Gastroesophageal sphincter (tissue), 4 donors: ENCODE measurements at regions not wholly inside any gene's neighbourhood (a gene's known extent, or its start where the extent isn't known, plus 50 kb on each side); places are given as distances from the start of the nearest gene placed in this dataset.
"Not testable (repeated sequence)": the region's sequence is repeated elsewhere in the genome, so short reads cannot be mapped to it uniquely, and the experiment has no call there.

Experiments
- ATAC-seq: fragments of 150-250 bp; one replicate; pipeline ENCODE4 v1.9.1; 2016; ENCODE audit warnings: mild to moderate bottlenecking, moderate library complexity
- H3K27ac ChIP-seq, 4 donors: fragments of 200-600 bp; sonication (generic) in 3 of 4; 1 replicate in 3 of 4; 2 replicates in 1 of 4; pipeline ENCODE4 v1.5.1; 2016 to 2019
- H3K27me3 ChIP-seq: fragments of 200-600 bp; sonication (generic); one replicate; pipeline ENCODE4 v1.5.1; 2019
- H3K36me3 ChIP-seq, 2 donors: fragments of 200-600 bp; sonication (generic); one replicate each; pipeline ENCODE4 v1.5.1; 2019; ENCODE audit warnings: control low read depth in 1 of 2
- H3K4me1 ChIP-seq, 3 donors: fragments of 200-600 bp; sonication (generic); 1 replicate in 2 of 3; 2 replicates in 1 of 3; pipeline ENCODE4 v1.5.1; 2016 to 2019; ENCODE audit warnings: control low read depth in 2 of 3
- H3K4me3 ChIP-seq, 2 donors: fragments of 200-600 bp; sonication (generic); one replicate each; pipeline ENCODE4 v1.5.1; 2019; ENCODE audit warnings: mild to moderate bottlenecking in 1 of 2, moderate library complexity in 1 of 2
- H3K9me3 ChIP-seq, 3 donors: fragments of 200-600 bp; sonication (generic); one replicate each; pipeline ENCODE4 v1.5.1; 2017 to 2019; ENCODE audit warnings: control low read depth in 2 of 3
- EP300 ChIP-seq: sonication (generic); formaldehyde crosslinking; IDR thresholded peaks from one replicate; pipeline ENCODE4 v1.6.1; 2017; ENCODE audit warnings: antibody characterized with exemption, mild to moderate bottlenecking
- POLR2A ChIP-seq, 2 donors: fragments of 450-650 bp; IDR thresholded peaks; one replicate each; pipeline ENCODE4 v1.6.1; 2017; ENCODE audit warnings: antibody characterized with exemption in 2 of 2, mild to moderate bottlenecking in 2 of 2, moderate library complexity in 1 of 2
- POLR2AphosphoS5 ChIP-seq: sonication (generic); formaldehyde crosslinking; IDR thresholded peaks from one replicate; pipeline ENCODE4 v1.6.1; 2017; ENCODE audit warnings: antibody characterized with exemption
- WGBS, 2 donors: methylation state at CpG; one replicate each; pipeline ENCODE4 v1.1.5; 2018; ENCODE audit warnings: low coverage in 1 of 2; 5-methylcytosine and 5-hydroxymethylcytosine counted together
- TF ChIP-seq, protein P1 (sequence below), 4 experiments: fragments of 200-600 bp in 2 of 4; fragments of 450-650 bp in 2 of 4; sonication (generic) in 1 of 4; IDR thresholded peaks; one replicate each; pipeline ENCODE4 v1.5.1; 2017 to 2019; ENCODE audit warnings: antibody characterized with exemption in 4 of 4, mild to moderate bottlenecking in 2 of 4, moderate library complexity in 2 of 4

DNA sequence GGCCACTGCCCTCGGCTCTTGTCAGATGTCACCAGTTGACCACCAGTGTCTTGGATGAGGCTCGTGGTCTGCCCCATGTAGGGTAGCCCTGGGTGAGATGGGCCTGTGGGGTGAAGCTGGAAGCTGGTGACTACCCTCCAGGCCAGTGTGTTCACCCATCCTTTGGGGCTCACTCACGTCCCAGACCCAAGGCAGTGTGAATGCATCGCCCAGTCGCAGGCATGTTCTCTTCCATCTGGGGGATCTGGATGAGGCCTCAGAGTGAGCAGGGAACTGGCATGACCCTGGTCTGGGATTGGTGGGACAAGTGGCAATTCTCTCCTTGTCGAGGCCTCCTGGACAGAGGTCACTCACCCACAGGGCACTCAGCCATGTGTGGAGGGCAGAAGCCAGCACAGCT, 120.1 kb upstream of the PHACTR3 start:
- TF ChIP-seq POLR2A (IDR thresholded peaks at IDR 0.05): no peak
- TF ChIP-seq, protein P1, sequence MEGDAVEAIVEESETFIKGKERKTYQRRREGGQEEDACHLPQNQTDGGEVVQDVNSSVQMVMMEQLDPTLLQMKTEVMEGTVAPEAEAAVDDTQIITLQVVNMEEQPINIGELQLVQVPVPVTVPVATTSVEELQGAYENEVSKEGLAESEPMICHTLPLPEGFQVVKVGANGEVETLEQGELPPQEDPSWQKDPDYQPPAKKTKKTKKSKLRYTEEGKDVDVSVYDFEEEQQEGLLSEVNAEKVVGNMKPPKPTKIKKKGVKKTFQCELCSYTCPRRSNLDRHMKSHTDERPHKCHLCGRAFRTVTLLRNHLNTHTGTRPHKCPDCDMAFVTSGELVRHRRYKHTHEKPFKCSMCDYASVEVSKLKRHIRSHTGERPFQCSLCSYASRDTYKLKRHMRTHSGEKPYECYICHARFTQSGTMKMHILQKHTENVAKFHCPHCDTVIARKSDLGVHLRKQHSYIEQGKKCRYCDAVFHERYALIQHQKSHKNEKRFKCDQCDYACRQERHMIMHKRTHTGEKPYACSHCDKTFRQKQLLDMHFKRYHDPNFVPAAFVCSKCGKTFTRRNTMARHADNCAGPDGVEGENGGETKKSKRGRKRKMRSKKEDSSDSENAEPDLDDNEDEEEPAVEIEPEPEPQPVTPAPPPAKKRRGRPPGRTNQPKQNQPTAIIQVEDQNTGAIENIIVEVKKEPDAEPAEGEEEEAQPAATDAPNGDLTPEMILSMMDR (IDR thresholded peaks at IDR 0.05): no peak
- no peak for TF ChIP-seq POLR2AphosphoS5
- TF ChIP-seq EP300: no peak
- no peaks in the 10 kb centered on the region for H3K36me3 ChIP-seq
- ATAC-seq: no peak

DNA sequence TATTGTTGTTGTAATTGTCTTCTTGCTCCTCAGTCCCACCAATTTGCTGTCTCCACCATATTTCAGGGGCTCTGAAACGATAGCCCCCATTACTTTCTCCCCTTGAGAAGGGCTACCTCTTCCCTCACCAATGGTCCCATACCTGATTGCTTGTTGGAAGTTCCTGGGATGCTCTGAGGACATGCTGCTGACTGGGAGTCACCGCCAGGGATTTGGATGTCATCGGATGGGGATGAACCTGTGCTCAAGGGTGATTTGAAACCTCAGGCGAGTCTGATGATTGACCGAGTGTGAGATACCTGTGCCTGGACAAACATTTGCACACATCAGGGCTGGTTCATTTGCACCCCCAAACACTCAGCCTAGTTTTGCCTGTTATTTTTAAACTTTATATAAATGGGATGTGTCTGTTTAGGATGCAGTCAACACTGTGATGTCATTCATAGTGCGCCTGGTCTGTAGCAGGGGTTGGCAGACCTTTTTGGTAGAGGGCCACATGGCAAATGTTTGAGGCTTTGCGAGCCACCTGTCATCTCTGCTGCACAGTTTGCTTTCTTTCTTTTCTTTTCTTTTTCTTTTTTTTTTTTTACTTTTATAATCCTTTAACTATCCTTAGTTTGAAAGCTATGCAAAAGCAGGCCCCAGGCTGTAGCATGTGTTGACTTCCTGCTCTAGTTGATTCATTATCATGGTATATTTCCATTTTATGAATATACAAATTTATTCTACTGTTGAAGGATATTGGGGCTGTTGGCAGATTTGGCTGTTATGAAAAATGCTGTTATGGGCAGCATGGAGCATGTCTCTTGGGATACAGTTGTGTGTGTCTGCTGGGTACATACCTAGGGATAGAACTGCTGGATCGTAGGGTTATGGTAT, 118.5 kb upstream of the PHACTR3 start:
- TF ChIP-seq, protein P1 (IDR thresholded peaks at IDR 0.05): no peak
- TF ChIP-seq EP300 (no peak), POLR2A (IDR thresholded peaks at IDR 0.05) (no peak), POLR2AphosphoS5 (no peak)
- ATAC-seq: no peak
- WGBS, 2 donors: 84 to 93% methylated on average over 5 to 8 of the region's 8 CpGs

More for the DNA sequence above, 120.1 kb upstream of the PHACTR3 start:
- WGBS, 2 donors: 69 to 75% methylated on average over 2 to 4 of the region's 6 CpGs
- H3K4me3 ChIP-seq: no peak overlapping the region
- no peaks in the 10 kb centered on the region for H3K4me1 ChIP-seq
- no peaks in the 10 kb centered on the region for H3K9me3 ChIP-seq
- H3K27me3 ChIP-seq: peaks cover 39% of the 10 kb centered on the region
- no peak overlapping the region for H3K27ac ChIP-seq

DNA sequence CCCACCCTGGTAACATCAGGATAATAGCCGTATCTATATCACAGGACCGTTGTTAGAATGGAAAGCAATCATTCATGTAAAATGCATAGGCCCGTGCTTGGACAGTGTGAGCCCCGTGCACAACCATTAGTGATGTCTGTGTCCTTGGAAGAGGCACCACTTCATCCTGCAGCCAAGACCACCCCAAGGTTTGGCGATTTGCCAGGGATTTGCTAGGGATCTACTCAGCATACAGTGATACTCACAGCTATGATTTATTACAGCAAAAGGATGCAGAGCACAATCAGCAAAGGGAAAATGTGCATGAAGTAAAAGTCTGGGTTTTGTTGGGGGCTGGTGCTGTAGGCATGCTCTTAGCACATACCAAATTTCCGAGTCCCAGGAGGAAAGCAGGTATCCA, 115.9 kb upstream of the PHACTR3 start:
- not testable (repeated sequence) for H3K36me3 ChIP-seq, H3K4me1 ChIP-seq, ATAC-seq, H3K4me3 ChIP-seq, H3K27ac ChIP-seq, H3K9me3 ChIP-seq
- H3K27me3 ChIP-seq: peaks cover 37% of the 10 kb centered on the region
- WGBS, 2 donors: 50 to 100% methylated on average over 1 of the region's 6 CpGs

More for the DNA sequence above, 118.5 kb upstream of the PHACTR3 start:
- no peak overlapping the region for H3K27ac ChIP-seq
- H3K27me3 ChIP-seq: peaks cover 40% of the 10 kb centered on the region
- H3K9me3 ChIP-seq: no peaks in the 10 kb centered on the region
- no peaks in the 10 kb centered on the region for H3K4me1 ChIP-seq
- no peak overlapping the region for H3K4me3 ChIP-seq
- H3K36me3 ChIP-seq: no peaks in the 10 kb centered on the region

DNA sequence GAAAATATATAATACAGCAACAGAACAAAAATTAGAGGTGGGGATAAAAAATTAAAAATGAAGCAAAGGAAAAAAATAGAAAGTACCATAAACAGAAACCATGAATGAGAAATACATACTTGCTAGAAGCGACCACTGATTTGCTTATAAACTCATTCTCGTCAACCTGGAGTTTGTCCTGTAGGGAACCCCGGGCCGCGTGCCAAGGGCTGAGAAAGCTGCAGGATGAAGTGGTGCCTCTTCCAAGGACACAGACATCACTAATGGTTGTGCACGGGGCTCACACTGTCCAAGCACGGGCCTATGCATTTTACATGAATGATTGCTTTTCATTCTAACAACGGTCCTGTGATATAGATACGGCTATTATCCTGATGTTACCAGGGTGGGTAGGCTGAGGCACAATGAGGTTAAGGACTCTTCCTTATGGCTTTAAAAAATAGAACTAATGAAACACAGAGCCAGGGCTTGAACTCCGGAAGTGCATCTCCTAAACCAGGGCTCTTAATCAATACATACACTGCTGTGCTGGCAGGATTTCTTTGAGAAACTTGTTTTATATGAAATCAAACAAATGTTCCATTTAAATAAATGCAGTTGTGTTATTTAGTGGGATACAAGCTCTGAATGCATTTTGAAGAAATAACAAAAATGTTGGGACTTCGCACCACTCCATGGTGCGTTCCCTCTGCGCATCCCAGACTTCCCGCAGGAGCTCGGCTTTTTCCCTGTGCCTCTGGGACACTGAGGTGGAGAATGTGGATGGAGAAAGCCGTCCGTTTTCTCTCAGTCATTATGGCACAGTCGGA, 113.9 kb upstream of the PHACTR3 start:
- H3K4me3 ChIP-seq, H3K36me3 ChIP-seq, H3K9me3 ChIP-seq, ATAC-seq, H3K4me1 ChIP-seq, H3K27ac ChIP-seq: not testable (repeated sequence)
- peaks cover 56% of the 10 kb centered on the region for H3K27me3 ChIP-seq
- 52 to 63% methylated on average over 12 to 15 of the region's 18 CpGs for WGBS, 2 donors

DNA sequence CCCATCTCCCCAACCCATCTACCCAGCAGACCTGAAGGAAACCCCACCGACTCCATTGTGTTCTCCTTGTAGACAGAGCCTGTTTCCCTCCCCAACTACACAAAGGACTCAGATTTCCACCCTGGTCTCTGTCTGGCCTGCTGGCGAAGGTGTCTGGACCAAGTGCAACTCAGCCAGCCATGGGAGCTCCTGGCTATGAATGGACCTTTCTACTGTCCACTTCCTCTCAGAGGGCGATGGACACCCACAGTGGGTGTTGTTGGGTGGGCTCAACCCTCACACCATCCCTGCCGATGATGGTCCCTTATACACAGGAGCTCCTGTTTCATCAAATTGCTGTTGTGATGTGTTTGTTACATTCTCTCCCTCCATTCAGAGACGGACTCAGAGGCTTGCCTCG, 112.5 kb upstream of the PHACTR3 start:
- WGBS, 2 donors: 78 to 83% methylated on average over 3 to 4 of the region's 6 CpGs
- no peak overlapping the region for H3K4me3 ChIP-seq
- TF ChIP-seq, protein P1 (IDR thresholded peaks at IDR 0.05): no peak
- TF ChIP-seq EP300 (no peak), POLR2A (IDR thresholded peaks at IDR 0.05) (no peak), POLR2AphosphoS5 (no peak)

More for the DNA sequence above, 112.5 kb upstream of the PHACTR3 start:
- no peaks in the 10 kb centered on the region for H3K36me3 ChIP-seq
- no peaks in the 10 kb centered on the region for H3K9me3 ChIP-seq
- peaks cover 71% of the 10 kb centered on the region for H3K27me3 ChIP-seq
- no peak overlapping the region for H3K27ac ChIP-seq
- no peaks in the 10 kb centered on the region for H3K4me1 ChIP-seq
- no peak for ATAC-seq
